H9 (cell line): ENCODE measurements at regions not wholly inside any gene's neighbourhood (a gene's known extent, or its start where the extent isn't known, plus 50 kb on each side); places are given as distances from the start of the nearest gene placed in this dataset.
A peak's percentile ranks its signal among the peaks of the same experiment; 100 is the strongest.

ENCODE experiments used
- DNase-seq: peaks from one replicate; pipeline ENCODE4 v3.0.0-alpha.2; 2017
- H2AFZ ChIP-seq: one replicate; pipeline ENCODE4 v1.6.1; 2013; ENCODE audit warnings: mild to moderate bottlenecking, low read length, control low read depth, moderate library complexity
- H2AK5ac ChIP-seq: 2 replicates; pipeline ENCODE4 v1.6.1; 2013; ENCODE audit warnings: low read length, control low read depth, mixed read lengths; ENCODE audit not compliant: insufficient read length
- H2BK120ac ChIP-seq: one replicate; pipeline ENCODE4 v1.6.1; 2013; ENCODE audit warnings: low read depth, mild to moderate bottlenecking, low read length, control low read depth, inconsistent platforms; ENCODE audit not compliant: poor library complexity, severe bottlenecking
- H2BK12ac ChIP-seq: 2 replicates; pipeline ENCODE4 v1.6.1; 2013; ENCODE audit warnings: low read length, control low read depth, mixed read lengths, low read depth; ENCODE audit not compliant: insufficient read length
- H2BK15ac ChIP-seq: 2 replicates; pipeline ENCODE4 v1.6.1; 2013; ENCODE audit warnings: low read depth, low read length, control low read depth
- H2BK20ac ChIP-seq: one replicate; pipeline ENCODE4 v1.6.1; 2013; ENCODE audit warnings: low read depth, mild to moderate bottlenecking, low read length, control low read depth, inconsistent platforms; ENCODE audit not compliant: poor library complexity, severe bottlenecking
- H2BK5ac ChIP-seq: 2 replicates; pipeline ENCODE4 v1.6.1; 2013; ENCODE audit warnings: low read length, control low read depth, mixed read lengths; ENCODE audit not compliant: insufficient read length
- H3K14ac ChIP-seq: 2 replicates; pipeline ENCODE4 v1.6.1; 2013; ENCODE audit warnings: low read length, control low read depth; ENCODE audit not compliant: insufficient read depth
- H3K18ac ChIP-seq: 2 replicates; pipeline ENCODE4 v1.6.1; 2013; ENCODE audit warnings: low read depth, mild to moderate bottlenecking, mixed read lengths, low read length, control low read depth; ENCODE audit not compliant: insufficient read length
- H3K23ac ChIP-seq: 2 replicates; pipeline ENCODE4 v1.6.1; 2013; ENCODE audit warnings: low read length, control low read depth, mixed read lengths, low read depth; ENCODE audit not compliant: insufficient read length
- H3K23me2 ChIP-seq: 2 replicates; pipeline ENCODE4 v1.6.1; 2013; ENCODE audit warnings: low read depth, mild to moderate bottlenecking, mixed read lengths, low read length, control low read depth; ENCODE audit not compliant: insufficient read length, poor library complexity, severe bottlenecking
- H3K27ac ChIP-seq: 2 replicates; pipeline ENCODE4 v1.5.1; 2013; ENCODE audit warnings: low read length, control low read depth, mixed read lengths, low read depth; ENCODE audit not compliant: insufficient read length
- H3K27me3 ChIP-seq: 2 replicates; pipeline ENCODE4 v1.6.1; 2013; ENCODE audit warnings: low read length, control low read depth, inconsistent platforms; ENCODE audit not compliant: insufficient read depth
- H3K4ac ChIP-seq: 2 replicates; pipeline ENCODE4 v1.6.1; 2013; ENCODE audit warnings: low read depth, mild to moderate bottlenecking, control low read depth, inconsistent platforms, low read length, moderate library complexity
- H3K4me1 ChIP-seq: 2 replicates; pipeline ENCODE4 v1.6.1; 2013; ENCODE audit warnings: low read length, control low read depth, inconsistent platforms; ENCODE audit not compliant: insufficient read depth
- H3K4me2 ChIP-seq: 2 replicates; pipeline ENCODE4 v1.6.1; 2013; ENCODE audit warnings: low read length, control low read depth, mixed read lengths; ENCODE audit not compliant: insufficient read length, insufficient read depth
- H3K56ac ChIP-seq: 2 replicates; pipeline ENCODE4 v1.6.1; 2013; ENCODE audit warnings: low read depth, mild to moderate bottlenecking, mixed read lengths, low read length, control low read depth; ENCODE audit not compliant: insufficient read length
- H3K79me1 ChIP-seq: 2 replicates; pipeline ENCODE4 v1.6.1; 2013; ENCODE audit warnings: low read depth, mild to moderate bottlenecking, moderate library complexity, low read length, control low read depth, inconsistent platforms; ENCODE audit not compliant: insufficient read depth, poor library complexity, severe bottlenecking
- H3K79me2 ChIP-seq: 2 replicates; pipeline ENCODE4 v1.6.1; 2013; ENCODE audit warnings: low read length, control low read depth, inconsistent platforms; ENCODE audit not compliant: insufficient read depth
- H3K9ac ChIP-seq: 2 replicates; pipeline ENCODE4 v1.6.1; 2013; ENCODE audit warnings: low read length, control low read depth, mixed read lengths; ENCODE audit not compliant: insufficient read length; ENCODE audit errors: extremely low read depth
- H3K9me3 ChIP-seq: one replicate; pipeline ENCODE4 v1.6.1; 2013; ENCODE audit warnings: low read depth, low read length, inconsistent platforms; ENCODE audit not compliant: control insufficient read depth
- H3T11ph ChIP-seq: one replicate; pipeline ENCODE4 v1.6.1; 2013; ENCODE audit warnings: mild to moderate bottlenecking, low read length, control low read depth, inconsistent platforms
- H4K20me1 ChIP-seq: one replicate; pipeline ENCODE4 v1.6.1; 2013; ENCODE audit not compliant: control insufficient read depth, insufficient read length, insufficient read depth
- H4K5ac ChIP-seq: 2 replicates; pipeline ENCODE4 v1.6.1; 2013; ENCODE audit warnings: low read depth, mild to moderate bottlenecking, mixed read lengths, low read length, control low read depth; ENCODE audit not compliant: insufficient read length
- H4K8ac ChIP-seq: replicated peaks from 2 replicates; pipeline ENCODE4 v1.6.1; 2013; ENCODE audit warnings: low read length, control low read depth, mixed read lengths, low read depth; ENCODE audit not compliant: insufficient read length
- H4K91ac ChIP-seq: 2 replicates; pipeline ENCODE4 v1.6.1; 2013; ENCODE audit warnings: low read depth, mild to moderate bottlenecking, moderate library complexity, mixed read lengths, low read length, control low read depth; ENCODE audit not compliant: insufficient read length
- H3K27ac Mint-ChIP-seq, 3 experiments: 2 replicates in 2 of 3; 3 replicates in 1 of 3; pipeline ENCODE4 v1.8.0; 2020 to 2021; ENCODE audit warnings: mixed read lengths in 3 of 3, mild to moderate bottlenecking in 1 of 3, moderate library complexity in 1 of 3
- H3K27me3 Mint-ChIP-seq: 2 replicates; pipeline ENCODE4 v1.8.0; 2021; ENCODE audit warnings: low read depth, mild to moderate bottlenecking, moderate library complexity, mixed read lengths
- H3K36me3 Mint-ChIP-seq, 3 experiments: 2 replicates in 2 of 3; 3 replicates in 1 of 3; pipeline ENCODE4 v1.8.0; 2020 to 2021; ENCODE audit warnings: low read depth in 3 of 3, mixed read lengths in 3 of 3; ENCODE audit not compliant: insufficient read depth in 1 of 3
- H3K4me1 Mint-ChIP-seq, 2 experiments: 2 replicates each; pipeline ENCODE4 v1.8.0; 2020; ENCODE audit warnings: mixed read lengths in 2 of 2
- H3K4me3 Mint-ChIP-seq, 2 experiments: 2 replicates in 1 of 2; 3 replicates in 1 of 2; pipeline ENCODE4 v1.8.0; 2020 to 2021; ENCODE audit warnings: mild to moderate bottlenecking in 2 of 2, mixed read lengths in 2 of 2, moderate library complexity in 1 of 2
- H3K9me3 Mint-ChIP-seq, 2 experiments: 2 replicates in 1 of 2; 3 replicates in 1 of 2; pipeline ENCODE4 v1.8.0; 2020; ENCODE audit warnings: mild to moderate bottlenecking in 2 of 2, mixed read lengths in 2 of 2, moderate library complexity in 1 of 2
- CTCF ChIP-seq: fragments of 200-600 bp; sonication (generic); conservative IDR thresholded peaks from 3 replicates; pipeline ENCODE4 v1.8.0; 2021; ENCODE audit warnings: antibody characterized with exemption, mild to moderate bottlenecking
- WGBS: extraction: QIAGEN DNeasy Blood & Tissue Kit; methylation state at CpG from one replicate; pipeline ENCODE4 v1.1.7; 2013; ENCODE audit warnings: missing lambda C conversion rate, low lambda C conversion rate, mixed read lengths; ENCODE audit not compliant: insufficient read length; ENCODE audit errors: extremely low coverage; 5-methylcytosine and 5-hydroxymethylcytosine counted together

GRCh38 chr2:157185476-157186227 lies 71.9 kb upstream of the GALNT5 start:
- no peak overlapping the region for H2AFZ ChIP-seq
- TF ChIP-seq CTCF, result no peak
- H3K14ac ChIP-seq, result no peak overlapping the region
- H4K8ac ChIP-seq, result no peak overlapping the region
- H3K27me3 ChIP-seq, result no peaks in the 10 kb centered on the region
- H2BK120ac ChIP-seq, result no peak overlapping the region
- no peak overlapping the region for H3K4me2 ChIP-seq
- H3K27ac Mint-ChIP-seq, result peak overlapping the region in 1 of 3 experiments; percentile 15; a peak in 1 of 7 replicates
- no peak overlapping the region for H3K4me3 Mint-ChIP-seq
- no peaks in the 10 kb centered on the region for H4K20me1 ChIP-seq
- H3K4me1 Mint-ChIP-seq, result peaks cover 0 to 10% of the 10 kb centered on the region in 2 experiments; a peak in 1 of 4 replicates
- H3K27ac ChIP-seq, result no peak overlapping the region
- no peak overlapping the region for H3K18ac ChIP-seq
- no peak overlapping the region for H2BK15ac ChIP-seq
- H3K79me1 ChIP-seq, result no peaks in the 10 kb centered on the region
- H4K5ac ChIP-seq, result no peak overlapping the region
- H3K4ac ChIP-seq, result no peak overlapping the region
- H3K9me3 Mint-ChIP-seq, result no peaks in the 10 kb centered on the region
- no peaks in the 10 kb centered on the region for H3K4me1 ChIP-seq
- no peak overlapping the region for H2BK12ac ChIP-seq
- no peak for DNase-seq
- no peaks in the 10 kb centered on the region for H3K23me2 ChIP-seq
- no CpG with 5 or more reads among the region's 4 CpGs for WGBS
- H3K9ac ChIP-seq, result no peak overlapping the region
- no peaks in the 10 kb centered on the region for H3K27me3 Mint-ChIP-seq
- H3T11ph ChIP-seq, result no peak overlapping the region
- no peak overlapping the region for H2BK5ac ChIP-seq
- no peaks in the 10 kb centered on the region for H3K79me2 ChIP-seq
- no peaks in the 10 kb centered on the region for H3K9me3 ChIP-seq
- H4K91ac ChIP-seq, result no peak overlapping the region
- no peak overlapping the region for H3K23ac ChIP-seq
- no peak overlapping the region for H2BK20ac ChIP-seq
- no peak overlapping the region for H2AK5ac ChIP-seq
- no peaks in the 10 kb centered on the region for H3K36me3 Mint-ChIP-seq
- no peak overlapping the region for H3K56ac ChIP-seq
